ENCODE measurements at regions not wholly inside any gene's neighbourhood (a gene's known extent, or its start where the extent isn't known, plus 50 kb on each side); places are given as distances from the start of the nearest gene placed in this dataset.
"Not testable (repeated sequence)": the region's sequence is repeated elsewhere in the genome, so short reads cannot be mapped to it uniquely, and the experiment has no call there.

DNA sequence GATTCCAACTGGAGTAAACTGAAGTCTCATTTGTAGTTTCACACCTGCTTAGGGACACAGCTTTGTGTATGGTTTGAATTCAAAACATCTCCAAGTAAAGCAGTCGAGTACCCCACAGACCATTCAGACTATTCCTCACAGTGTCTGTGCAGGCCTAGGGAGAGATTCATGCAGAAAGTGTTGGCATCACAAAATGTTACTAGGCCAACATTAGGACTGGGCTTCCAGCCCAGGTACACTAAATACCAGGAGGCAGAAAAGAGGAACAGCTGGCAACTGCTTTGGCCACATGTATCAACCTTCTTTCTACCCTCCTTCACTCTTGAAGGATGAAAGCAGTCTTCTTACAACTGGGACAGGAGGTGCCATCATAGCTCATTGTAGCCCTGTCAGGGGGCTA lies 270.4 kb upstream of the TMEFF2 start:
- DNase-seq, result no peak

GRCh38 chr2:192459422-192459821 lies 264.7 kb upstream of the TMEFF2 start:
- no peak for DNase-seq

- DNase-seq, result no peak
These were observed 254.1 kb upstream of the TMEFF2 start for GRCh38 chr2:192448881-192449280.

DNA sequence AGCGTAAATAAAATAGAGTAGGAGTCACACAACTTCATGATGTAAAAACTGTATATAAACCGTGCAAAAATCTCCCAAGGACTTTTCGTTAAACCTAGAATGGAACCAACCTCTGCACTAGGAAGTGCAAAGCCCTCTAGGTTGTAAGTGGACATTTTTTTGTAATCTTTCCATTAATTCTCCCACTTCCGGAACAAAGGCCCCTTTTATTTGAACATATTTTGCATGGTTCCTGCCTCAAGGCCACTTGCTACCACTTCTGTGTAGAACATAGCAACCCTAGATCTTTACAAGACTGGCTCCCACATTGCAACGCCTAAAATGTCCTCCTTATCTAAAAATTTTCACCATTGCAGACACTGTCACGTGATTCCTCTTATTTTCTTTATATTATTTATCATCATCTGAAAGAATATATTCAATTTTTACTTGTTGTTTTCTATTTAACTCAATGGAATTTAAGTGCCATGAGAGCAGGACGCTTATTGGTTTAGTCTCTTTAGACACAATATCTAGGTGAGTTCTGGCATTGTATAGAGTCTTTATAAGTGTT lies 249.6 kb upstream of the TMEFF2 start:
- DNase-seq, result no peak

- no peak for DNase-seq
These were observed 249.1 kb upstream of the TMEFF2 start for GRCh38 chr2:192443831-192444230.

GRCh38 chr2:192438239-192438638 lies 243.5 kb upstream of the TMEFF2 start:
- DNase-seq, result no peak

DNA sequence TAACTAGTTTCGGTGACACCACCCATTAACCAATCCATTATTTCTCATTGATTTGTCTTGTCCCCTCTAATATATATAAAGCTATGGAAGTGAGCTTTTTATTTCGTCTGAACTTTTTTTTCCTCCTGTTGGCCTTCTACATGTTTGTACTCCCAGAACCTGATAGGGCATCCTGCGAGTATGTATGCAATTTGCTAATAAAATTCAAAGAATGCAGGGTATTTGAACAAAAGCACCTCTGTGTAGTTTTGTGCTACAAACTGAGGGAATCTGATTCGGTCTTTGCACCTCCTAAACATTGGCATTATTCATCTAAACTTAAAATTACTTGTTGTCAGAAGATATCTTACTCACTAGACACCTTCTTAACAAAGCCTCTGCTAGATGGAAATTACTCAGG lies 242.9 kb upstream of the TMEFF2 start:
- DNase-seq, result no peak

GRCh38 chr2:192424243-192424642 lies 229.5 kb upstream of the TMEFF2 start:
- no peak for DNase-seq

- no peak for DNase-seq
These were observed 225.1 kb upstream of the TMEFF2 start for GRCh38 chr2:192419786-192420185.

- no peak for DNase-seq
These were observed 221.3 kb upstream of the TMEFF2 start for GRCh38 chr2:192416060-192416459.

DNA sequence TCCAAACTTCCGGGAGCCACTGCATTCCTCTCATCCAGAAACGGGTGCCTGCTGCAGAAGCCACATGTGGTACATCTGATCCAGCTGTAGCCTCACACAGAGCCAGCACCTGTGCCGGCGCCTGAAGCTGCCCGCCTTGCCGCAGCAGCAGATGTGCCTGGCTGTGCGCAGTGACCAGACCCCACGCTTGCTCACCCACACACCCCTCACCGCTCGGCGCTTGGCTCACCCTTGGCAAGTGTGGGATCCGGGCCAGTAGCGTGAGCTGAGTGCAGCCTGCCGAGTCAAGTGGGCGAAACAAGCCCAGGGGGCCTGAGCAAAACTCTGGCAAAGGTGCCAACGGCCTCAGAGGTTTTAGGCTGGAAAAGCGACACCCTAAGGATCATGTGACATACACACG lies 220.1 kb upstream of the TMEFF2 start:
- no peak for DNase-seq

DNA sequence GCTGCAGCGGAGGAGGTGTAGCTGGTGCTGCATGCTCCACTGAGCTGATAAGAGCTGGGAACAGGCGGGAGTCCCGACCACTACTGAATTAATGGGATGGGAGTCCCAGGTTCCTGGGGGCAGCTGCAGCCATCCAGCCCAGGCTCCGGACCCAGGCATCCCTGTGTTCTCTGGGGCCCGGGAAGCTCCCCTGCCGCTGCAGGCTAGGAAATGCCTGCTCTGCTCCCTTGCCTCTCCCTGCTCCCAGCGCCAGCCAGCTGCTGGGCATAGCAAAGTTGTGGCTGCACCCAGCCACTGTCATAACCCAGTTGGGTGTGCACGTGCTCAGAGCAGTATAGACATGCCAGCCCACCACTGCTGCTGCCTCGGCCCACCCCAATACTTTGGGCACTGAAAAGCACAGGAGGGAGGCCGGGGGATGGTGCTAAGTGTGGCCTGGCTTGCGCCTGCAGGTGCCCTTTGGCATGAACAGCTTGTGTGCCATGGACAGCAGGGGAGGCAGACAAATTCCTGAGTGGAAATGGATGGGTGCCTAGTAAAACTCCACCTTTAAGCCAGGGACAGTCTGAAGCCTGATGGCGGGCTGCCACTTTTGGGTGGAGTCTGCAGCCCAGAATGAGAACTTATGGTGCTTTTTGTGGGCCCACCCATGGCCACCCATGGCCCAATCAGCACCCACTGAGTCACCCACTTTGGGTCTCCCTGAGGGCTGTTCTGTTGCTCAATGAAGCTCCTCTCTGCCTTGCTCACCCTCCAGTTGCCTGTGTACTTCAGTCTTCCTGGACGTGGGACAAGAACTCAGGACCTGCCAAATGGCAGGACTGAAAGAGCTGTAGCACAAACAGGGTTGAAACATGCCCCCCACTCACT lies 219.3 kb upstream of the TMEFF2 start:
- no peak for DNase-seq

GRCh38 chr2:192412866-192413265 lies 218.1 kb upstream of the TMEFF2 start:
- not testable (repeated sequence) for DNase-seq

- DNase-seq, result no peak
These were observed 217.7 kb upstream of the TMEFF2 start for GRCh38 chr2:192412394-192412793.

GRCh38 chr2:192411755-192412154 lies 217.0 kb upstream of the TMEFF2 start:
- DNase-seq, result no peak

DNA sequence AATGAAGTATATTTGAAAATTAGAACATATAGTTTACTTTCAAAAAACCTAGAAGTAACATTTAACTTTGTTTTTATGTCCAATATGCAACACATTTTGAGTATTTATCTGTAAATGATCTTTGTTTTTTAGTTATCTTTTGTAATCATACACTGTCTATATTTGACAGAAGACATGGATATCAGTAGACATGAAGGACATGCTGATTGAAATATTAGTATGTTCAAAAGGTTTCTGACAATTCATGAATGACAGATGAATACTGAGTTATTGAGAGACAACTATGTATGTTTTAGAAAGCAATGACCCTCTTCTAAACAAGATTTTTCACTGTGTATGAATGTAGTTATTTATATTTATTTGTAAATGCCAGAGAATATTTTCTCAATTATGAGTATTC lies 215.6 kb upstream of the TMEFF2 start:
- DNase-seq, result no peak

DNA sequence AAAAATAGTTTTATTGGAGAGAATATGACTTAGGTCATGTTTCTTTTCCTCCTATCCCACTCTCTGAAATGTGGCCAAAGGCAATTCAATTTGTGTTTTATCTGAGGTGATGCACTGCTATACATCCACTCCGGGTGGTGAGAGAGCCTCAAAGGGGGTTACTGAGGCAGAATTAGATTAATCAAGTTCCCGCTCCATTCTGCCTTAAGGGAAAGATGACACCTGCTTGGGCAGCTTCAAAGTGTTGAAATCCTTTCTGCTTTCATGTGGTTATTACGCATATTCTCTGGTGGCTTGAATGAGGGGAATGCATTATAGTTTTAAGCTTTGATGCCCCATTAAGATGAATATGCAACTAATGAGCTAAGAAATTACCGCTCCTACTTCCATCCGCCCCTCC lies 213.0 kb upstream of the TMEFF2 start:
- no peak for DNase-seq

DNA sequence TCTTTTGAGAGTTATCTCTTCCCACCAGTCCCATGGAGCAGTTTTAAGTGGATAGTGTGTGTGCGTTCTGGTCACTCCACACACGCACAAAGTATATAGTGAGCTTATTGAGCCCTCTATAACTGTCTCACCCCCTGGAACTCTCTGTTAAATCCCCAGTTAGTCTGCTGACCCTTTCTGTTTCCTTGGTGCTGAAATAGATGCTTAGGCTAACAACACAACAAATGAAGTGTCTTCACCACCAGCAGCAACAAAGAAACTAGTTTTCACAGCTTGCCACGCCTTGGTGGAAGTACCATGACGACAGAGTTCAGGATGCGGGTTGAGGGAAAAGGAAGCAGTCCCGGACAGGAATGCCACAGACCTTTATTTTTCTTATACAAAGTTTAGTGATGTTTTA lies 203.5 kb upstream of the TMEFF2 start:
- DNase-seq, result no peak

DNA sequence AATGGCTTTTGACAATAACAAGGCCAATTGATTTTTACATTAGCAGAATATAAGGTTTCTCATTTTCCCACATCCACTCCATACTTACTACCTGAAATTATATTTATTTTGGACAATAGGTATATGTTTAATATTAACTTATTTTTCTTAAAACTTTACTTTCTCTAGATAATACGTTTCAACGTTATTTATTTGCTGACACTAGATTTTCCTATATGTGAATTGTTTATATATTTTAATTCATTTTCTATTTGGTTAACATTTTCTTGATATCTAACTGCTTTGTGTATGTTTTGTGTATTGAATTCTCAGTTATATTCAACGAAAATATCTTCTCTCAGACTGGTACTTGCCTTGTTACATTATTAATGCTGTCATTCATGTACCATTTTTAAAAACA lies 199.9 kb upstream of the TMEFF2 start:
- DNase-seq, result no peak

DNA sequence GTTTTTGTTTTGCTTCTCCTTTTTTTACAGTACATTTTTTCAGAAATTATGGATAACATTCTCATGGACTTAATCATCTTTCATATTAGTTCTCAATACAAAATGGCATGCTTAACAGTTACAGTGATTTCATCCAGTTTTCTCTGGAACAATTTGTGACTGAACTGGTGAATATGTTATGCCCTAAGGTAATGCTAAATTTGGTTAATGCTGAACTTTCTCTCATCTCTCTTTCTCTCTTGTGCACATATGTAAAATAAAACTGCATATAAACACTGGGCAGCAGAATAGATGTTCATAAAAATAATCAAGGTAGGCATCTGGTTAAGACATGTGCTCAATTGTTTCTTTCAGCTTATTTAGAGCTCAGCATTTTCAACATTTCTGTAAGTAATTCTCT lies 196.3 kb upstream of the TMEFF2 start:
- no peak for DNase-seq

DNA sequence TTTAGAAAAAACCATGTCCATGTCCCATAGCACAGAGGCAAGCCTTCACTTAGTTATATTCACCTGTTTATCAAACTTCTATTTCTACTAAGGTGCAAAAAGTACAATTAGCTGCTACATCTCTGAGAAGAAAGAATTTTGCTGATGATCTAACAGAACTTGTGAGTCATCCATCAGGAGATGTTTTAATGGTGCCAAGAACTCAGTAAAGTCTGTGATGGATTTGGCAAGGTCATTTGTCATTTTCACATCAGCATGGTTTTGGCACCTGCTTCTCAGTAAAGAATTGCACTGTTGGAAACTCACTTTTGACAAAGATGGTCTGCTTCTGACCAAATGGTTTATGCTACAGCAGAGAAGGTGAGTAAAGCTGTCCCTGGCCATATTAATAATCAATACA lies 195.7 kb upstream of the TMEFF2 start:
- DNase-seq, result no peak

DNA sequence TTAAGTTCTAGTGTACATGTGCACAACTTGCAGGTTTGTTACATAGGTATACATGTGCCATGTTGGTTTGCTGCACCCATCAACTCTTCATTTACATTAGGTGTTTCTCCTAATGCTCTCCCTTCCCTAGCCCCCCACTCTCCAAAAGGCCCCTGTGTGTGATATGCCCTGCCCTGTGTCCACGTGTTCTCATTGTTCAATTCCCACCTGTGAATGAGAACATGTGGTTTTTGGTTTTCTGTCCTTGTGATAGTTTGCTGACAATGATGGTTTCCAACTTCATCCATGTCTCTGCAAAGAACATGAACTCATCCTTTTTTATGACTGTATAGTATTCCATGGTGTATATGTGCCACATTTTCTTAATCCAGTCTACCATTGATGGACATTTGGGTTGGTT lies 189.5 kb upstream of the TMEFF2 start:
- not testable (repeated sequence) for DNase-seq

DNA sequence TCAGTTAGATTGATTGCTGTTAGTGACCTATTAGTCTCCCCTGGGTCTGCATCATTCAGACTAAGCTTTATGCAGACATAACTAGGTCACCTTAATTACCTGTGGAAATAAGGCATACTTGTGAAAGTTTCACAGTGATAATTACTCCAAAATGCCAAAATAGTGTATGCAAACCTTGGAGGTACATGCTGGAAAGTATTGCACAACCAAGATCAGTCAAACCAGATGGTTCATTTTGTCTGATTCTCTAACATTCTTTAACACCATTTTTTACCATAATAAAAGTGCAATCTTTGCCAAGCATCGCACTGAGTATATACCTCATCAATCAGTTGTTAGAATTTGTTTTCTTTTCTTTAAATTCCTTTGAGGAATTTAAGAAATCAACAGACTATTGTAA lies 186.3 kb upstream of the TMEFF2 start:
- DNase-seq, result no peak

DNA sequence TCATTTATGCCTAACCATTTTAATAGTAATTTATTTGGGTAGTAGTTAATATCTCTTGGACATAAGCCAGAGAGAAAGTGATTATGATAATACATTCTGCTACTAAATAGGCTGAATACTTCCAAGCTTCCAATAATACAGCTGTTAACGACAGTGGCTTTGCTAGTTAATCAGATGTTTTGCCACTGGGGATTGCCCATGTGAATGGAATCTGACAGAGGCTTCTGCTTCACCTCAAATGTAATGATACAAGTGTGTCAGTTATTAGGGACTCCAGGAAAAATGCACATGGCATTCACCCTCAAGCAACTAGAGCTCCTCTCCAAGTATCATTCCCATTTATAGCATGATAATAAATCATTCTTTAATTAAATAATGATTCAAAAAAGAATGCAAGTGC lies 185.0 kb upstream of the TMEFF2 start:
- DNase-seq, result no peak

DNA sequence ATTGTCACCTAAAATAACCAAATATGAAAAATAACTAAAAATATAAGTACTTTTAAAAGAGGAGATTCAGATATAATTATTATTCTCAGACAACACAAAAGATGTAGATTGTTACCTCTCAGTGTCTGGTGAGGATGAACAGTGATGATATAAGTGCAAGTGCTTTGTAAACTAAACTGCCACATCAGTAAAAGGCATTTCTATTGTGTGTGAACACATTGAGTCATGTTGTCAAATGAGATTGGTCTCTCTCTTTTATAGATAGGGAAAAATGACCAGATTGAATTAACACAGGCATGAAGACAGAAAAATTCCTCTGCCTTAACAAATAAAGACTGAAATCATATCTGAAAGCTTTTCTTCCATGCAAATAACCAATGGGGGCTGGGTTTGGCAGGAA lies 182.4 kb upstream of the TMEFF2 start:
- no peak for DNase-seq
